ENCODE measurements at regions not wholly inside any gene's neighbourhood (a gene's known extent, or its start where the extent isn't known, plus 50 kb on each side); places are given as distances from the start of the nearest gene placed in this dataset.

DNA sequence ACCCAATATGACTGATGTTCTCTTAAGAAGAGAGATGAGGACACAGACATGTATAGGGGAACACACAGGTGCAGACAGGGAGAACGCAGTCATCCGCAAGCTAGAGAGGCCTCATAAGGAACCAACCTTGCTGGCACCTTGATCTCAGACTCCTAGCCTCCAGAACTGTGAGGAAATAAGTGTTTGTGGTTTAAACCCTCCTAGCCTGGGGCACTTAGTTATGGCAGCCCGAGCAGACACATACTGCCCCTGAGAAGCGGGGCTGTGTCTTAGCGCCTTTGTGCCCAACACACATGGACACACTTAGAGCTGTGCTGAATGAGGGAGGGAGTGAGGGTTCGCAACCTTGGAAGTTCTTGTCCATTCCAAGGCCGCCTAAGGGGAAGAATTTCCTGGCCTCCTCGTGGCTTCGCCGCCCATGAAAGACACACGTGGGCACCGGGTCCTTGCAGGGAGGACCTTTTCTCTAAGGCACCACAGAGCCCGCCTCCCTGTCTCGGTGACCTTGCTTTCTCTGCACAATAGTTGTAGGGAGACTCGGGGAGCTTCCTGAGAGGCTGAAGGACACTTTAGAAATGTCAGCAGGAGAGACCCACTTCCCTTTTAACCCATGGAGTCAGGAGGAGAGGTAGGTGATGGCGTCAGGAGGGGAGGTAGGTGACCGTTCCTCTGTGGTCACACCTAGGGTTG is 224.5 kb upstream of the HDAC4 start:
- no peak overlapping the region for H3K27ac ChIP-seq (ENCODE audit: low read length)
- peaks cover 60% of the 10 kb centered on the region for H3K4me1 ChIP-seq (ENCODE audit: control insufficient read depth, insufficient read depth, low read length)
- no peaks in the 10 kb centered on the region for H3K9me3 ChIP-seq (ENCODE audit: control insufficient read depth, insufficient read depth, low read length)
- H3K4me3 ChIP-seq (ENCODE audit: low read length), result no peak overlapping the region
- no peaks in the 10 kb centered on the region for H3K9me3 Mint-ChIP-seq
- H3K27me3 ChIP-seq (ENCODE audit: control insufficient read depth, insufficient read depth, low read length), result no peaks in the 10 kb centered on the region
- peaks cover 65 to 71% of the 10 kb centered on the region in 2 donors for H3K4me1 Mint-ChIP-seq
- WGBS (ENCODE audit: insufficient coverage), result 76% methylated on average over 16 of the region's 17 CpGs
- H3K27ac Mint-ChIP-seq, result peak overlapping the region; percentile 68 to 85
- ATAC-seq (peak; percentile 14 to 33 (median 18)), DNase-seq (peak in 1 of 2 donors; percentile 38)
- intact Hi-C loops (cut with micrococcal nuclease), result loop anchor here (10.0 kb wide), 1 partner anchor 360 kb away; no protein-coding TSS in a partner anchor
- no peaks in the 10 kb centered on the region for H3K36me3 Mint-ChIP-seq
- TF ChIP-seq CTCF (IDR thresholded peaks at IDR 0.05), result no peak
- H3K36me3 ChIP-seq (ENCODE audit: control insufficient read depth, insufficient read depth, low read length), result no peaks in the 10 kb centered on the region
- H3K27me3 Mint-ChIP-seq (ENCODE audit: low read depth in 2 of 2), result no peaks in the 10 kb centered on the region
- peak overlapping the region; percentile 47 for H3K4me3 Mint-ChIP-seq

DNA sequence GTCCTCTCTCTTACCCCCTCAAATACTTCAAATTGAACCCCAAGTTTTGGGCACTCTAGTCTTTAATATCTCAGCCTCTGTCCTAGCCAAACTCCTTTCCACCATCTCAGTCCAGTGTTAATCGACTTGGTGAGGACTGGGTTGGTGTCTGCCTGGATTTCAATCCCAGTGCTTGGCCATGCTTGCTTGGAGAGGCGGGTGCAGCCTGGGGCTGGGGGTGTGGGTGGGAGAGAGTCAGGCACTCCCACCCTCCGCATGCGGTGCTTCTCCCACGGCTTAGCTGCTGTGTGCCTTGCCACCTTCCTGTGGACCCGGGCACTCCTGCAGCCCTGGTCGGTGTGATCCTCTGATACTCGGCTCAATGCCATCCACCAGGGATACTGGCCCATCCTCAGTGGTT is 220.8 kb upstream of the HDAC4 start:
- no peaks in the 10 kb centered on the region for H3K27me3 ChIP-seq (ENCODE audit: control insufficient read depth, insufficient read depth, low read length)
- no peak overlapping the region for H3K27ac Mint-ChIP-seq
- H3K4me1 ChIP-seq (ENCODE audit: control insufficient read depth, insufficient read depth, low read length), result peaks cover 33% of the 10 kb centered on the region
- no peak for TF ChIP-seq CTCF (IDR thresholded peaks at IDR 0.05)
- 98% methylated on average over 7 of the region's 8 CpGs for WGBS (ENCODE audit: insufficient coverage)
- peaks cover 41 to 50% of the 10 kb centered on the region in 2 donors for H3K4me1 Mint-ChIP-seq
- ATAC-seq (no peak), DNase-seq (no peak)
- H3K9me3 ChIP-seq (ENCODE audit: control insufficient read depth, insufficient read depth, low read length), result no peaks in the 10 kb centered on the region
- no peak overlapping the region for H3K4me3 ChIP-seq (ENCODE audit: low read length)
- H3K36me3 Mint-ChIP-seq, result peaks cover 12% of the 10 kb centered on the region
- peaks cover 0 to 5% of the 10 kb centered on the region in 2 donors for H3K9me3 Mint-ChIP-seq
- no peak overlapping the region for H3K4me3 Mint-ChIP-seq
- no peak overlapping the region for H3K27ac ChIP-seq (ENCODE audit: low read length)
- no peaks in the 10 kb centered on the region for H3K27me3 Mint-ChIP-seq (ENCODE audit: low read depth in 2 of 2)
- intact Hi-C loops (cut with micrococcal nuclease), result loop anchor here (5.0 to 10.0 kb wide), 2 partner anchors 259 to 357 kb away; no protein-coding TSS in a partner anchor
- H3K36me3 ChIP-seq (ENCODE audit: control insufficient read depth, insufficient read depth, low read length), result no peaks in the 10 kb centered on the region

DNA sequence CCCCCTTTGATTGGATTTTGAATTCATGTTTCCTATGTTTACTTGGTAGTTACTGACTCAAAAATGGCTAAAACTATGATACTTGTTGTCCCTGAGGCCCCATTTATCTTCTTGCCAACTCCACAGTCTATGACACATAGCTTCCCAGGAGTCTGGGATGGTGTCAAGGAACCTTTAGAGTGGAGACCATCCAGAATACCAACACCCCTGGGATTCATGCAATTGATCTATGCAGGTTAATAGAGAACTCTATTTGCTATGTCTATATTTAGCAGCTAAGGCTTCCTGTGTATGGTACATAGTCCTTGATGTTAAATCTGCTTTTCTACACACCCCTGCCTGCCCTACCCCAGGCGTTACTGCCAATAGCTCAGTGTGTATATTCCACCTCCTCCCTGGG is 218.5 kb upstream of the HDAC4 start:
- whole genome bisulfite sequencing (ENCODE audit: insufficient coverage), result no CpG with 5 or more reads among the region's 1 CpG
- ATAC-seq, result no peak
- peaks cover 15% of the 10 kb centered on the region for H3K36me3 Mint-ChIP-seq
- no peak for TF ChIP-seq CTCF (IDR thresholded peaks at IDR 0.05)
- H3K9me3 Mint-ChIP-seq, result peaks cover 0 to 6% of the 10 kb centered on the region in 2 donors
- H3K4me3 Mint-ChIP-seq, result no peak overlapping the region
- H3K4me1 Mint-ChIP-seq, result peaks cover 22 to 28% of the 10 kb centered on the region in 2 donors
- H3K27me3 ChIP-seq (ENCODE audit: control insufficient read depth, insufficient read depth, low read length), result no peaks in the 10 kb centered on the region
- no peak overlapping the region for H3K27ac Mint-ChIP-seq
- H3K36me3 ChIP-seq (ENCODE audit: control insufficient read depth, insufficient read depth, low read length), result no peaks in the 10 kb centered on the region
- H3K27ac ChIP-seq (ENCODE audit: low read length), result no peak overlapping the region
- H3K4me1 ChIP-seq (ENCODE audit: control insufficient read depth, insufficient read depth, low read length), result peaks cover 16% of the 10 kb centered on the region
- DNase-seq, result no peak
- H3K4me3 ChIP-seq (ENCODE audit: low read length), result no peak overlapping the region
- H3K9me3 ChIP-seq (ENCODE audit: control insufficient read depth, insufficient read depth, low read length), result no peaks in the 10 kb centered on the region
- no peaks in the 10 kb centered on the region for H3K27me3 Mint-ChIP-seq (ENCODE audit: low read depth in 2 of 2)
- intact Hi-C loops (cut with micrococcal nuclease), result no loop called here

DNA sequence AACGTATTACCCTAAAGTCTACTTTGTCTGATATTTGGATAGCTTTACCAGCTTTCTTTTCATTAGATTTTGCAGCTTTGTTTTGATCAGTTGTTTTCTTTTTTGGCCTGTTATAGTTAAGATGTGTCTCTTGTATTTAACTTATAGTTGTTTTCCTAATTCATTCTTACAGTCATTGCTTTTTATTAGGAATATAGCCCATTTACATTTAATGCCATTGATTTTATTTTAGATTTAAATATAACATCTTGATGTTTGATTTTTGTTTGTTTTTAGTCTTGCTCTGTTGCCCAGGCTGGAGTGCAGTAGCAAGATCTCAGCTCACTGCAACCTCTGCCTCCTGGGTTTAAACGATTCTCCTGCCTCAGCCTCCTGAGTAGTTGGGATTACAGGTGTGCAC is 215.9 kb upstream of the HDAC4 start:
- Histone ChIP-seq H3K27me3 (ENCODE audit: control insufficient read depth, insufficient read depth, low read length) (no peaks in the 10 kb centered on the region), H3K9me3 (ENCODE audit: control insufficient read depth, insufficient read depth, low read length) (no peaks in the 10 kb centered on the region), H3K27ac (ENCODE audit: low read length) (no peak overlapping the region), H3K4me3 (ENCODE audit: low read length) (no peak overlapping the region), H3K4me1 (ENCODE audit: control insufficient read depth, insufficient read depth, low read length) (no peaks in the 10 kb centered on the region), H3K36me3 (ENCODE audit: control insufficient read depth, insufficient read depth, low read length) (no peaks in the 10 kb centered on the region)
- no peak overlapping the region for H3K4me3 Mint-ChIP-seq
- intact Hi-C loops (cut with micrococcal nuclease), result no loop called here
- H3K4me1 Mint-ChIP-seq, result peaks cover 0 to 5% of the 10 kb centered on the region in 2 donors
- ATAC-seq (no peak), DNase-seq (no peak)
- WGBS (ENCODE audit: insufficient coverage), result no CpG with 5 or more reads among the region's 2 CpGs
- TF ChIP-seq CTCF (IDR thresholded peaks at IDR 0.05), result no peak
- no peak overlapping the region for H3K27ac Mint-ChIP-seq
- peaks cover 15% of the 10 kb centered on the region for H3K36me3 Mint-ChIP-seq
- H3K9me3 Mint-ChIP-seq, result peaks cover 0 to 6% of the 10 kb centered on the region in 2 donors
- H3K27me3 Mint-ChIP-seq (ENCODE audit: low read depth in 2 of 2), result no peaks in the 10 kb centered on the region
